DMS153 treated with DMSO at 0.1 percent for 48 hours (cell line): ENCODE measurements at regions not wholly inside any gene's neighbourhood (a gene's known extent, or its start where the extent isn't known, plus 50 kb on each side); places are given as distances from the start of the nearest gene placed in this dataset.

Source experiments
- DNase-seq: peaks from one replicate; lab custom pipeline; 2025; ENCODE audit not compliant: unreplicated experiment; lab: John Stamatoyannopoulos, UW

DNA sequence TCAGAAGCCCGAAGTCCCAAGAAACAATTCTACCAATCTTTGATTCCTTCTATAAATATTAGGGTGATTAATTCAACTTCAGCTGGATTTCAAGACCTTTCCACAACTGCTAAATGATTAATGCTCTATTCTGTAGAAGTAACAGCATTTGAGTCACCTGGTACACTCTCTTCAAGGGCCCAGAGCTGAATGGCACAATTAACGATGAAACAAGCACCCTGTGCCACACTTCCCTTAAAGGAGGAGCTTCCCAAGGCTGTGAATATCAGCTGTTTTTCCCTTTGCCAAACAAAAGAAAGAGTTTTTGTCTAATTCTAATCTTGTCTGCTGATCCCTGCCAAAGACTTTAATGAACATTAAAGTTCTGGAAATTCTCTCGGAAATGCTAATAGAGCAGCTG, 56.0 kb downstream of the BOD1L2 start:
- DNase-seq = no peak

DNA sequence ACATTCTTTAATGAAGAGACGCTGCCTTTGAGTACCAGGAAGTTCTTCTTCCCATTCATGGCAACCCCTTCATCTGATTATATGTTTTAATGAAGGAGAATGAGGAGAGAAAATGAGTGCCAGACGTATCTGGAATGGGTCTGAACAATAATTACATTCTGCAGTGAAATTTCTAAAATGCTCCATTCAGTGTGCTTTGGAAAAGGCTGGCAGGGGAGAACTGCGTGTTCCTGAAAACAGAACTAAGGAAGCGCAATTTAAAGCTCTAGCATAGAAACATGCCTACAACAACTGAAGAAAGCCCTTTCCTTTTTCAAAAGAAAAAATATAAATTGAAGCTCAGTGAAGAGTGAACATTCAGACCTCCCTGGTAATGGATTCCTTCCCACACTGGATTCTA, 58.8 kb downstream of the BOD1L2 start:
- no peak for DNase-seq

DNA sequence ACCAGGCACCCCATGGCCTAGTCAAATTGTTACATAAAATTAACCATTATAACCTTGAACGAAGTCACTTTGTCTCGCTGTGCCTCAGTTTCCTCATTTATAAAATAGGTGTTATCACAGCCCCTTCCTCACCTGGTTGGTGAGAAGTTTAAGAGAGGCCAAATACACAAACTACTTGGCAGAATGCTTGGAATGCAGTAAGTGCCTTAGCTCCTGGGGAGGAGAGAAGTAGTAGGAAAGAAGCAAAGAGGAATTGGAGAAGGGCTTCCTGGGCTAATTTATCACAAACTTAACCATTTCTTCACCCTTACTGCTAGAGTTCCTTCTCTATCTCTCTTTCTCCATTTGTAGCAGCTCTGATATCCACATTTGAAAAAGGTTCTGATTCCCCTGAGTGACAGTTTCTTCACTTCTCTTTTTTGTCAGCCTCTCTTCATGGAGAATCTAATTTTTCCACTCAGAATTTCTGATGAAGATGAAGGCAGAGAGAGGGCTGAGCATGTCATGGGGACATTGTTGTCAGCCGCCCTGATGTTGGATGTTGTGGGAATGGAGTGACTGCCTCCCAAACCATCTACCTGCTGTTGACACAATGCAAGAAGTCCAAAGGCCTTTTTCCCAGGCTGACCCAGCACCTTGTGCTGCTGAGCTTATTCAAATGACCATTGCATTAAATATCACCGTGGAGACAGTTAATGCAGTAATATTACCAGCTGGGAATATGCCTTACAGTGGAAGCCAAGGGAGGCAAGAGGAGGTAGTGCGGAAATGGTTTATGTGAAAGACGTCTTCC, 60.4 kb downstream of the BOD1L2 start:
- no peak for DNase-seq

DNA sequence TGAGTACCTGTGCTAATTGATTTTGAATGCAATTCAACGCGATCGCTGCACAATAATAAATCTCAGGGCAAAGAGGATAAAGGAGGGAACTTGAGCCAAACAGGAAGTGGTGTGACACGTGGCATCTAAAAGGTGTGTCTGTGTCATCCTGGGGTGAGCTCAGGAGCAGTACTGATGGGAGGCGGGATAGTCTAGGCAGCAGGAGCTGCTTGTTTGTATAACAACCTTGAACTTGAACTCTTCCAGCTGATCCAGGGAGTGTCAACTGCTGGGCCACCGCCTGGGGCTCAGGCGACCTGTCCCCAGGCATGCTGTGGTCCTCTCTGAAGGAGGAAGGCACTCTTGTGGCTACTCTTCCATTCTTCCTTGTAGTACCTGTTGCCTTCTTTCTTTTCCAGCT, 61.2 kb downstream of the BOD1L2 start:
- peak; percentile 52 for DNase-seq

DNA sequence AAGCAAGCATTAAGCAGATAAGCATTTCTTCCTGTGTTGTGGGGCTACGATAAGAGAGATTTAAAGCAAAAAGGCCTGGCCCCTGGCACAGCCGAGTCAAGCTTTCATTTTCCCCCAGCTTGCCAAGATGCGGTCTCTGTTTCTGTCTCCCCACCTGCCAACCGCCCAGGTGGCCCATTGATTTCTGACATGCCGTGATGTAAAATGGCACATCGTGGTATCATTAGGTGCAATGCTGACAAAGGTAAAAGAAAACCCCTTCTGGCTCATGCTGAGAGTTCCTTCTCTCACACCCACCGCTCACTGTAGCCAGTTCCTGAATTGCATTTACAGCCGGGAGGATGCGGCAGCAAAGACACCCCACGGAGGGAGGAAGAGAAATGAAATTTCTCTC, 62.8 kb downstream of the BOD1L2 start:
- no peak for DNase-seq

DNA sequence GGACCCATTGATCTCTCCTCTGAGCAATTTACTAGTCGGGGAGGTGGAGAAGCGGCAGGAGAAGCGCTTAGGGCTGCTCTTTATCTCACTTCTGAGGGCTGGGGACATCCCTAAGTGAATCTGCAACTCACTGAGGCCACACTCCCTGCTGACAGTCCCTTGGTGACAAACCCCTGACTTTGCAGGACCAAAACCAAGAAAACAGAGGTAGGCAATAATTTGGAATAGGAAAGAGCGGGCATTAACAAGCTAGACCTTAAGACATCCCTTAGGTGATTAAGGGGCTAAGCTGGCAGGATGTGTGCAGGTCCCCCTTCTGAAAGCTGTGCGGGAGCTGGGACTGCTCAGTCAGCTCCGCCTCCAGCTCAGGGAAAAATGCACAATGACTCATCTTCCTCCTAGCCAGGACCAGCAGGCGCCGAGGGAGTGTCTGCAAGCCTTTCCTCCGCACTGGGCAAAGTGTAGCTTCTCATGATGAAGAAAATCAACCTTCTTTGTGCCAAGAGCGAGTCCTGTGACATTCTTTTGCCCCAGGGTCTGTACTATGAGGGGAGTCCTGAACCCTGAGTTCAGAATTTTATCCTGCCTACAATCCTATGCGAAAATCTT, 63.3 kb downstream of the BOD1L2 start:
- peak; percentile 19 for DNase-seq

DNA sequence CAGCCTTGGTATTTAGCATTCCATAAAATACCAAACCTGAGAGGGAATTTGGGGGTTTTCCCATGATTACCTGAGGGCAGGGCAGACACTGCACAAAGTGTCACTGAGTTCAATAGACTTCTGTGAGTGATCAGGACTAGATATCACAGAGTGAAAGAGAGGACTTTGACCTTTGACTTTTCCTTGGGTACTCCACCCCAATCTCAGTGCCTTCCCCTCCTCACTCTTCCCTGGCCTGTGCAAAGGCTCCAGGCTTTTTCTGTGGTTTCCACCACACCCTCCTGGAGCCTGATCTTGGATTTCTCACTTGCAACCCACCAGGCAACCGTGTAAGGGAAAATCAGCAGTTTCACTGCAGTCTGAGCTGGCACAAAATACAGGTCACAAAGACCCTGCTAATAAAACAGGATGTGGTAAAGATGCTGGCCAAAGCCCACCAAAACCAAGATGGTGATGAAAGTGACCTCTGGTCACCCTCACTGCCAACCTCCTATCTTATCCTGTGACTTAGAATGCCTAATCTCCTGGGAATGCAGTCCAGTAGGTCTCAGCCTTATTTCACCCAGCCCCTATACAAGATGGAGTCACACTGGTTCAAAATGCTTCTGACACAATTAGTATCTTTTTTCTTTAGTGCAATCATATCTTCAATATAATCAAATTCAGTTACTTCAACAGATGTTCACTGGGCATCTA, 64.0 kb downstream of the BOD1L2 start:
- DNase-seq = no peak

DNA sequence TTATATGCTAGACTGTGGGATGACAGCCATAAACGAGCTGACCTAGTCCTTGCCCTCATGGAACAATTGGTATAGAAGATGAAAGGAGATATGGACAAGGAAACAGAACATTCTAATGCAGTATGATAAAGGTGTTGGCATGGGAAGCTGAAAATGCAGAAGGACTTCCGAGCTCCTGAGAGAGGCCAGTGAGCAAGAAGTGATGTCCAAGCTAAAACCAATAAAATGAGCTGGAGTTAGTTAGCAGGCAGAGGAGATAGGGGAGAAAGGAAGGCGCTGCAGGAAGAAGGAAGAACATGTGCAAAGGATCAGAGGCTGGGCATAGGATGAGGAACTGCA, 64.5 kb downstream of the BOD1L2 start:
- no peak for DNase-seq

DNA sequence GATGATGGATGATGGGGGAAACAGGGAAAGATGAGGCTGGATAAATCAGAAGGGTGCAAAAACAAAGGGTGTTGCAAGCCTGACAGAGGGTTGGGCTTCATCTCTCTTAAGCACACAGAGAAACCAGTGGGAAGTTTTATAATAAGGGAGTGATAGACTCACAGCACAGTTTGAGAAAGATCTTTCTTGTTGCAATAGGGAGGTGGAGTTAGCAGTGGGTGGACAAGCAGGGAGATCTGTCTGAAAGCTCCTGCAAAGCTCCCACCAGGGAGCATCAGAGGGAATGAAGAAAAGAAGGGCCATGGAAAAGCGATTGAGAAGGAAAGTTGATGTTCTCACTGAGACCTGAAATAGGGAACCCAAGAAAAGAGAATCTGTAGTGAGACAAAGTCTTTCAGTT, 64.9 kb downstream of the BOD1L2 start:
- no peak for DNase-seq

DNA sequence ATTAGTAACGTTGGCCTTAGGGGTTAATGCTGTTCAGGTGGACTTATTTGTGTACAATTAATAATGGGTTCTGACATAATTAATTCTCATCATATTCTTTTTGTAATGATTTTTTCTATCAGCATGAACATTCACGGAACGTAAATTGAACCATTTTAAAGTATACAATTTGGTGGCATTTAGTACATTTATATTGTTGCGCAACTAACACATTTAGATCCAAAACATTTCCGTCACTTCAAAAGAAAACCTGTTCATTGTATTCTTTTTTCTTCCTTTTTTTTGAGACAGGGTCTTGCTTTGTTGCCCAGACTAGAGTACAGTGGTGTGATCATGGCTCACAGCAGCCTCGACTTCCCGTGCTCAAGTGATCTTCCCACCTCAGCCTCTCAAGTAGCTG, 65.8 kb downstream of the BOD1L2 start:
- no peak for DNase-seq

DNA sequence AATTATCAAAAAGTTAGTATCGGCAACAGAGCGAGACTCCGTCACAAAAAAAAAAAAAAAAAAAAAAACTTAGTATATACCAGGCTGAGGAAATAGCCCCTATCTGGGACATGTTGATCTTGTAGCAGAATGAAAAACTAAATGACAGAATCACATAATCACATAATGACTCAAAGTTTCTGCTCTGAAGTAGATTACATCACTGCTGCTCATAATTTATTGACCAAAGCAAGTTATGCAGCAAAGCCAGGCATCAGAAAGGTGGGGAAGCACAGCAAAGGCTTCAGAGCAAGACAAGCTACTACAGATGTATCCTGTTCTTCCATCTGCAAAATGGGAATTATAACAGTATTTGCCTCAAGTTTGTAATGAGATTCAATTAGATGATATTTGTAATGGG, 68.1 kb downstream of the BOD1L2 start:
- no peak for DNase-seq

DNA sequence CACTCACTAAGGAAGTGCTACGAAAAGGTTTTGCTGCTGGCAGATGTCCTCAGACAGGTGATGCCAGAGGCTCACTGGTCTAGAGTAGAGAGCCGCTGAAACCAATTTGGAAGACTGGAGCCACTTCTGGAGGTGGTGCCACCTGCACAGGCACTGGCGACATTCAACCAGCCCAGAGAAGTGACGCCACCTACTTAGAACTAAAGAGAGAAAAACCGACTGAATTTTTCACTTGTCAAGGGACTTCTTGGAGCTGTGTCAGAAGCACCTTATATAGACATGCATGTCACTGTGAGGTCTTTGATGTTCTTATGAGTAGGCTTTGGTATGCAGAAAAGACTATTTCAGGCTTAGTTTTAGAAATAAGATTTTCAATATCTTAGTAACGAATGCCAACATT, 71.4 kb downstream of the BOD1L2 start:
- DNase-seq = no peak

DNA sequence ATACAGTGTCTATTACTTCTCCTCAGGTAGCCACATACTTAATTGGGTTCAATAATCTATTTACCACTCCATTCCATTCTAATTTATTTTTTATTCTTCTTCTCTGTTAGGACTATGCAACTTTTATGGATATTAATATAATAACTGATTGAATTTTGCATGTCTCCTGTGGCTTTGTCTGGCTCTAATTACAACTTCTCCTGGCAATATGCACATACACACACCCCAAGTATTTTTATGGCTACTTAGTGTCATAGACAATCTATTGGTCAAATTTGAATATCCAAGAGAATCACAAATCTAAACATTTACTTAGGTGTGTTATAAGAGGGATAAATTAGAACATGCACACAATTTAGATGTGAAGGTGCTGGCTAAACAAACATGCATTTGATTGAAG, 73.1 kb downstream of the BOD1L2 start:
- no peak for DNase-seq

DNA sequence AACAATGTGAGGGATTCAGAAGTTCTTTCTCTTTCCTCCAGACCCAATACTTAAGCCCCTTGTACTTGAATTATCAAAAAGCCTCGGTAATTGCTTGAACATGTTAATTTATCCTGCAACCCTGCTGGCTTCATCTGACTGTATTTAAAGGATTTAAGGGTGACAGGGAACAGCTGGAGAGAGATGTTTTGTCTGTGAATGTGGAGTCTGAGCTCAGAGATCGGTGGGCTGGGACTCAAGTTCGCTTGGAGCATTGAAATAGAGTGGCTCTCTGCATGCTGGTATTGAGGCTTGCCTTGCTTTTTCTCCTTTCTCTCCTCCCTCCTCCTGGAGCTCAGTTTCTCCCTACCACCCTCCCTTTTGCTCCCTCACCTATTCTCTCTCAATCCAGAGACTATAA, 73.6 kb downstream of the BOD1L2 start:
- no peak for DNase-seq

DNA sequence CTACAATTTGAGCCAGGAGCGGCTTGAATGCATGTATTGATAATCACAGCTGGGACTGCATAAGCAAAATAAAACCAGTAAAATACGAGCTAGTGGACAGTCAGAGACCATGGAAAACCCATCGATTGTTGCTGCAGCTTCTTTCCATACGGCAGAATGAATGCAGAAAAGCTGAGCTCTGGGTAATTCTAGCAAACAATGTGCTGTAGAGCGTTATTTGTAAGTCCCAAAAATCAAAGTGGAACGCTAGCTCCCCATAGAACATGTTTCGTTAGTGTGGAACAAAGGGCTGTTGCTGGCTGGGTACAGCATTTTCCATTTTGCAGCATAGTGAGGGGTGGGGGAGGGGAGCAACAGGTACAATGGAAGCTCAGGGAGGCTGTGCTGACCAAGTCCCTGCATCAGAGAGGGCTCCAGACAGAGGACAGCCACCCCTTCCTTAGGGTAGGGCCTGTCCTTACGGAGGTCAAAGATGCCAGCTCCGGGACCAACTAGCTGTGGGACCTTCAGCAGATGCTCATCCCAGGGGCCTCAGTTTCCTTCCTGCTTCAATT, 74.1 kb downstream of the BOD1L2 start:
- no peak for DNase-seq

DNA sequence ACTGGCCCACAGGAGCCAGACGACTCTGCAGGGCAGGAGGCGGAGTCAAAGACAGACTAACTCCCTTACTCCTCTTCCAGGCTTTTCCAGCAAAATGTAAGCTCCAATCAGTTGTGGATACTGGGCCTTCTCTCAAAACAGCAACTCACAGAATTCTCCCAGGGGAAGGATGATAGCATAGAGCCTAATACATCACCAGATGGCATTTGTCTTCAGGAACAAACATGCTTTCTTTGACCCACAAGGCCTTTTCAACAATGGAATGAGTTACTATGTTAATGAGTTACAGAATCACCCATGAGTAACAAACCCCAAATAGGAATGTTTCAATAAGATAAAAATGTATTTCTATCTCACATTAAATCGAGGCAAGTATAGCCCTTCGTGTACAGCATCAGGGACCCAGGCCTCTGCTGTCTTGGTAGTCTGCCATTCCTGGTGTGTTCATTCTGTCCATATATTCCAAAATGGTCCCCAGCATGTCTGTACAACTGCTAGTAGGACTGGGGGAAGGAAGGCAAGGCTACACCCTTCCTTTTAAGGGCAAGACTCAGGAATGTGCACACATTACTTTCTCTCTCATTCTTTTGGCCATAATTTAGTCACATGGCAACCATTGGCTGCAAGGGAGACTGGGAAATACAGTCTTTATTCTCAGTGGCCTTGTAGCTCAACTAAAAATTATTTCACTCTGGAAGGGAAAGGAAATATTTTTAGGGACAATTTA, 76.4 kb downstream of the BOD1L2 start:
- no peak for DNase-seq

DNA sequence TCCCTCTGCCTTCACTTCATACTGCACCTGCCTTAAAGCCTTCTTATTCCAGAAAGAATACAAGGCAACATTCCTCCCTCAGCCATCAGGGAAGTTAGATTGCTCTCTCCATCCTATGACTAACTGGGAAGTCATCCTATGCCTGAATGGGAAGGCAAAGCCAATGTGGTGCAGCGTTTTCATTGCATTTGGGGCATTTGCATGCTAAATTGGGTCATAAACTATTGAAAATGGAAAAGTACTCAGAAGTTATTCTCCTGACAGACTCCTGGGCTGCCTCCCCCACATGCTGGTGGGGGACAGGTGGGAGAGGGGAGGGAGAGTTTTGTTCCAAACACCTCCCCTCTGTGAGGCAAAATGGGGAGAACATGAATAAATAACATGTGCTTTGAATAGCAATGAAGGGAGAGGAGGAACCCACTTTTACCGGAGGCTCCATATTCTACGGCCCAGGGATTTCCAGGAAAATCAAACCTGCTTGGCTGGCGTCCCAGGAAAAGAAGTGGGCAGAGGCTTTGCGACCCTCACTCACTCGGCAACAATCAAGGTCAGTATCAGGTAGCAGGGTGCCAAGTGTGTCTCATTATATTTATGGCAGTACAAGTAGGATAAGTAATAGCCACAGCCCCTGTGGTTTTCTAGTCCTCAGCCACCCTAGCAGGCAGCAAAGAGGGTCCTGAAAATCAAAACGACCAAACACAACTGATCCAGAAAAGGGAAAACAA, 84.1 kb downstream of the BOD1L2 start:
- DNase-seq = no peak

DNA sequence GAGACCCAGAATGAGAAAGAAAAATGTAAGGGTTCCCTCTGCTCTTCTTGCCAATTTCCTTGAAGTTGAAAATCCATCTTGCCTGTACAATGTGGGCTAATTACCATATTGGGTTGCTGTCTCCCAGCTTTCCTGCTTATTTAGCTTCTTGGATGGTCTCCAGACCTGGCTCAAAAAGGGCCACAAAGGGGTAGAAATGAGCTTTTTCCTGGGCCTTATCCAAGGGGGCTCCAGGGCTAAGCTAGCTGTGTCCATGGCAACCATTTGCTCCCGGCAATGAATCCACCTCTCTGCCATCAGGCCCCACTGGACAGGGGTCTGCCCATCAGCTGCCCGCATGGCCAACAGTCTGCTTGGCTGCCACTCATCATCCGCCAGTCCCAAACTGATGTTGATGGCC, 85.0 kb downstream of the BOD1L2 start:
- DNase-seq = no peak

DNA sequence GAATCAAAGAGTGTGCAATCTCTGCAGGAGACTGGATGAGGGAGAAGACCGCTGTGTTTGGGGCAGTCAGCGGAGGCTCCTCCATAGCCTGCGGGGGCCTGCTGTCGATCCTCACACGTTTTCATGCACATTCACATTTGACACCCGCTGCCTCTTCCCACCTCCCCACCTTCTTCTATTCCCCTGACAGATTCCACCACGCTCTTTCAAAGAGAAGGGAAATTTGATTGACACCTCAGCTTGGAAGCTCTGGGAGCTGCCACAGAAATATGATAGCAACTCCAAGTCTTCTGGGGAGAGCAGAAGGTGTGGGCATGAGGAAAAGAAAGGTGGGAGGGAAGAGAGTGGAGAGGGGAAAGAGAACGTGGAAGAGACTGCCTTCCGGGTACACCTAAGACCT, 87.5 kb downstream of the BOD1L2 start:
- no peak for DNase-seq

DNA sequence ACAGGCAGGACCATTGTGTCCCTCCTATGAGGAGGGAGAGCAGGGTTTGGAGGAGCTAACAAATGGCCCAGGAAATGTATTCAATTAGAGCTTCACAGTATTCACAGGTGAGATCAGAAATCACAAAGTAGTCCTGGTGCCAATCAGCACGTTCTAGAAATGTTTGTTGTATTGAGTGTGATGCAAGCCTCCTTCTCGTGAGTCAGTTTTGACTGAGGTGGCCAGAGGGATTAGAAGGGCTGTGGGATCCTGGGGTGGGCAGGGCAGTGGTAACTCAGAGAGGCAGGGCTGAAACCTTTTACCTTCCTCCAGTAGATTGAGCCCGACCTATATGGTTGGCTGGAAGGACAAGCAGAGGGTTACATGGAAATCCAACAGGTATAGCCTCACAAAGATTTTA, 95.0 kb downstream of the BOD1L2 start:
- no peak for DNase-seq

DNA sequence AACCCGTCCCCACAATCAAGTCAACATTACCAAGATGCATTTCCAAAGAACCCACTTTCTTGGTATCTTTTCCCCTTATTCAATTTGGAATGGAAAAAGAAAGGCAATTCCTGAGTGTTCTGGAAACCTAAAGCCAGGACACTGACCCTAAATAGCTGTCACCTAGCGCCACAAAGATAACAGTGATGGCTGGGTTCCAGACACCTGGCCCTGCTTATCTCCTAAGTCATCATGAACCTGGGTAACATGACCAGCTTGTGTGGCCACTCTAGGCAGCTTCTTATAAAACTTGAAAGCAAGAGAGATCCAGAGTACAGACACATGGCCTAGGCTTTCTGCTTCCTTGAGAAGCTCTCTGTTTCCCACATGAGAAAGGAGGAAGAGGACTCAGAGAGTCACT, 95.4 kb downstream of the BOD1L2 start:
- no peak for DNase-seq
